Right renal pelvis (tissue), 4 donors: ENCODE measurements at regions not wholly inside any gene's neighbourhood (a gene's known extent, or its start where the extent isn't known, plus 50 kb on each side); places are given as distances from the start of the nearest gene placed in this dataset.
"Not testable (repeated sequence)": the region's sequence is repeated elsewhere in the genome, so short reads cannot be mapped to it uniquely, and the experiment has no call there.

Experiments
- DNase-seq, 4 donors: peaks; one replicate each; pipeline ENCODE4 v3.0.0-alpha.2; 2013; ENCODE audit warnings: low read depth in 4 of 4, low spot score in 3 of 4, missing footprints in 1 of 4

DNA sequence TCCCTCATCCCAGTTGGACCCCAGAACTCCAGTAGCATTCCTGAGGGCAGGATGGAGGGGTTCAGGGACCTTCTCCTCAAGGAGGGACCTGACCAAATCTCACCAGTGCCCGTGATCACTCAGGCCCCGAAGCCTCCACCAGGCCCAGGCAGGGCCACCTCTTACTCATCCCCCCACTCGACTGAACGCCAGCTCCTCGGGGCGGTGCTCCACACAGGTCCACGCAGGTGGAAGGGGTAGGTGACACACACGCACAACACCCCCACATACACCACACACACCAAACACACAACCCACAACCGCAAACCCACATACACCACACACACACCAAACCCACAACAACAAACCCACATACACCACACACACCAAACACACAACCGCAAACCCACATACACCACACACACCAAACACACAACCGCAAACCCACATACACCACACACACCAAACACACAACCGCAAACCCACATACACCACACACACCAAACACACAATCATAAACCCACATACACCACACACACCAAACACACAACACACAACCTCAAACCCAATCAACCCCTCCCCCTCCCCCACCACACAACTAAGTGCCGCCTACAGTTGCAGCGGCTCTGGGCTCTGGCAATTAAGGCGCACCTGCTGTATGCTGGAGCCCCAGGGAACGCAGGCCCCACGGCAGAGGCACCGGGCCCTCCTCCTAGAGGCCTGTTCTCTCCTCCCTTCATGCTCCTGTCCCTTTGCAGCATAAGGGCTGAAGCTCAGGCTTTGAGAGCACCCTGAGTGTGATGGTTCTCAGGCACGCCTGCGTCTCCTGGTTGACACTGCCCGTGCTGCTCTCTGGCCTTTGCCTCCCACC, 1318.1 kb downstream of the TBC1D22A start:
- DNase-seq: no peak

DNA sequence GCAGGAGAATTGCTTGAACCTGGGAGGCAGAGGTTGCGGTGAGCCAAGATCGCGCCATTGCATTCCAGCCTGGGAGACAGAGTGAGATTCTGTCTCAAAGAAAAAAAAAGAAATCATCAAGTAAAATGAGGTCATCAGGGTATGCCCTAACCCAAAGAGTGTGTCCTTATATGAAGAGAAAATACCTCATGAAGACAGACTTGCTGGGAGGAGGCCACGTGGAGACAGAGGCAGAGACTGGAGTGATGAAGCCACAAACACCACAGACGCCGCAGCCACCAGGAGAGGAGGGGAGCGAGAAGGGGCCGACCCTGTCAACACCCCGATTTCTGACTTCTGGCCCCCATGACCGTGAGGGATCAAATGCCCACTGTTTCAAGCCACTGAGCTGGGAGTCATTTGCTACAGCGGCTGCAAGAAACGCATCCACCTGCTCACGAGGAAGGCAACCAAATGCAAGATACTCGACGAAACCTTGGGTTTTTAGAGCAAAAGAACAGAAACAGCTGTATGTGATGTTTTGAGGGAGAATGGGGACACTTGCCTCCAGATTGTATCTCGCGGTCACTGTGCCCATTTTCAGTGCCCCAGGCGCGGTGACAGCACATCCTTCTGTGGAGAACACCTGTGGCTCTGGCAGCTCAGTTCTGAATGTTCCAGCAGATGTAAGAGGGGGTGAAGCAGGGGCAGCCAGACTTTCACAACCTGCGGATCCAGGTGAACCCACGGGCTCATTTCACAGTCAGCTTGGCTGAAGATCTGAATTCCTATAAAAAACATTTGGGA, 1317.2 kb downstream of the TBC1D22A start:
- DNase-seq: no peak

DNA sequence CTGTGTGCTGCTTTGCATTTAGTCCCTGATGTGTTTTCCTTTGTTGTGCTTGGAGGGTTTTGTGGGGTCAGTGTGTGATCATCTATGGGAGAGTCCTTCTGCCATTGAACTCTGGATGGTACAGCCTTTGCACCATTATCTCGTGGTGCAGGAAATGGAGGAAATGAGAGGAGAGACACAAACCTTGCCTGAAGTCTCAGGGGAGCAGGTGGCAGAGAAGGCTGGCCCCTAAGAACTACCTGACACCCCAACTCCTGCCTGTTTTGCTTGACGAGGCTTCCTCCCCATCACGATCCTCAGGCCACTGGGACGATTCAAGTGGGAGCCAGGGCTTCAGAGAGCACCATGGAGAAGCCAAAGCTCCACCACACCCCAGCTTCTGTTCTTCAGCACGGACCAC, 1316.4 kb downstream of the TBC1D22A start:
- no peak for DNase-seq

DNA sequence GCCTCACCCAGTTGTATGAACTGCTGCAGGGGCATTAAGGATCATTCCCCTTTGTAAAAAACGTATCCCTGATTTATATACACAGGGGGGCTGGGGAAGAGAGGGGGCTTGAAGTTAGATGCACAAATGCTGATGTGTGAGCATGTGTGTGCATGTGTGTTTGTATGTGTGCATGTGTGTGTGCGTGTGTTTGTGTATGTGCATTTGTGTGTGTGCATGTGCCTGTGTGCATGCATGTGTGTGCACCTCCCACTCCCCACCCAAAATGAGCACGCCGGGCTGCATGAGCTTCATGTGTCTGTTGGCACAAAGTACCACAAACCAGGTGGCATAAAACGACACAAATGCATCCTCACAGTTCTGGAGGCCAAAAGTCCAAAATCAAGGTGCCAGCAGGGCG, 1315.2 kb downstream of the TBC1D22A start:
- DNase-seq: no peak

DNA sequence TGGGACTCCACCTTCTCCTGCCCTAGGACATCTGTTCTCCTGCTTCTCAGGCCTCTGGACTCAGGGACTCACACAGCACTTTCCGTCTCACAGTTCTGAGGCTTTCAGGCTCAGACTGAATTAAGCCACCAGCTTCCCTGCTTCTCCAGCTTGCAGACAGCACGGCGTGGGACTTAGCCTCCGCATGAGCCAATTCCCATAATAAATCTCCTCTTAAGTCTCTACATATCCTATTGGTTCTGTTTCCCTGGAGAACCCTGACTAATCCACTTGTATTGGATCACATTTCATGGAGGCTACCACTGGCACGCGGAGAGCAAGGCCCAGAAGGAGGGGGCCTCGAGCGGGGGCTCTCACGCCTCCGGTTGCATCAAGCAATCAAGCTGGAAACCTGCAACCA, 1313.6 kb downstream of the TBC1D22A start:
- DNase-seq: no peak

DNA sequence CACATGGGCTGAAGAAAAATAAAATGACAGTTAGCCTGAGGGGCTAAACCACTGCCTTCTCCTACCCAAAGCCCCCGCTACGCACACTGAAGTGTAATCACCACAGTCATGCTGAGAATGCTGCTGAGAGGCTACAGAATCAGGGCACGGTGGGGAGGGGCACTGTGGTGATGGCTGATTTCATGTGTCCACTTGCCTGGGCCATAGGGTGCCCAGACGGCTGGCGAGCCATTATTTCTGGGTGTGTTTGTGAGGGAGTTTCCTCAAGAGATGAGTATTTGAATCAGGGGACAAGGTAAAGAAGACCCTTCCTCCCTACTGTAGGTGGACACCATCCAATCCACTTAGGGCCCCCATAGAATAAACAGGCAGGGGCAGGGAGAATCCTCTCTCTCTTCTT, 1313.2 kb downstream of the TBC1D22A start:
- DNase-seq: no peak

DNA sequence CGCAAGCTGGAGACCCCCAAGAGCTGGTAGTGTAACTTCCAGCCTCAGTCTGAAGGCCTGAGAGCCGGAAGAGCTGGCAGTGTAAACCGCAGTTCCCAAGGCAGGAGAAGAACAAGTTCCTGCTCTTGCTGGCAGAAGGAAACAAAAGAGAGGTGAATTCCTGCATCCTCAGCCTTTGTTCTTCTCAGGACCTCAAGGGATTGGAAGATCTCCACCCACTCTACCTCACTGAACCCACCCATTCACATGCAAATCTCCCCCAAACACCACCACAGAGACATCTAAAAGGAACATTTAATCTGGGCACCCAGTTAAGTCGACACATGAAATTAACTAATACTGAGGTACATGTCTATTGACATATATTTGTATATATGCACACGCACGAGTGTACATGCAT, 1310.3 kb downstream of the TBC1D22A start:
- DNase-seq: no peak

DNA sequence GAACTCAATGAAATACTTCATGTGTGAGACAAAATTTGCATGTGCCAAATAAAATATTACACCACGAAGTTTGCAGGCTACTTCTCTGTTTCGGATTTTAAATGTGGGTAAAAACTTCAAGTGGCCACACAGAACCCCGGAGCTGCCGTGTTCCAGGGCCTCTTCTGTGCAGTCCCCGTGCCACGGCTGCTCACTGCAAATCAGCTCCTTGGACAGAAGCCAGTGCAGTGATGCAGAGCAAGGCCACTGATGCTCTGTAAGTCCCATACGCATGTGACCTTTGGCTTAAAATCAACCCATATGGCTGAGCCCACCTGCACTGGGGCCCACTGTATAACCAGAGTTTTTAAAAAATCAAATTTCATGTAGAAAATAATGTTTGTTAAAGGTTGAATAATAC, 1309.4 kb downstream of the TBC1D22A start:
- no peak for DNase-seq

DNA sequence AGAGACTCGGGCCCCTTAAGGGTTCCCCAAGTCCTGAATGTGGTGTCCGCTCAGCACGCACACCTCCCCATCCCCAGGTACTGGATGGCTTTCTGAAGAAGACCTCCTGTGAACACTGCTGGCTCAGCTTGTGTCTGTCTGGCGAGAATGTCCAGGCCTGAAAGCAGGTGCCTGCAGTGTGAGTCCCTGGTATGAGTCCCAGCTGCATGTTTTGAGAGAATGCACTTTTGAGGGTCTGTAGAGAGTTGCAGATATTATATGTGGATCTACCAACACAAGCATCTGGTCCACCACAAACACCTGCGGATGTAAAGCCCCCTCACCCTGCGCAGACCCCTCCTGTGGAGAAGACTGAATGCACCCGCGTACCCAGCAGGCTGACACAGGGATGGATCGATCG, 1308.9 kb downstream of the TBC1D22A start:
- DNase-seq: no peak

DNA sequence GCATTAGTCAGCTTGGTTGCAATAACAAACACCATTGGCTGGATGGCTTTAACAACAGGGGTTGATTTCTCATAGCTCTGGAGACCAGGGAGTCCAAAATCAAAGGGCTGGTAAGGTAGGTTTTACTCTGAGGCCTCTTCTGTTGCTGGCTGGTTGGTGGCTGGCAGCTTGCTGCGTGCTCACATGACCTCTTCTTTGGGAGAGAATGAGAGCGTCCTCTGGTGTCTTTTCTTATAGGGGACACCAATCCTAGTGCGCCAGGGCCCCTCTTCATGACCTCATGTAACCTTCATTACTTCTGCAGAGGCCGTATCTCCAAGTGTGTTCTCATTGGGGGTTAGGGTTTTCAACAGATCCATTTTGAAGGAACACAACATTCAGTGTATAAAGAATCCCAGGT, 1308.3 kb downstream of the TBC1D22A start:
- no peak for DNase-seq

DNA sequence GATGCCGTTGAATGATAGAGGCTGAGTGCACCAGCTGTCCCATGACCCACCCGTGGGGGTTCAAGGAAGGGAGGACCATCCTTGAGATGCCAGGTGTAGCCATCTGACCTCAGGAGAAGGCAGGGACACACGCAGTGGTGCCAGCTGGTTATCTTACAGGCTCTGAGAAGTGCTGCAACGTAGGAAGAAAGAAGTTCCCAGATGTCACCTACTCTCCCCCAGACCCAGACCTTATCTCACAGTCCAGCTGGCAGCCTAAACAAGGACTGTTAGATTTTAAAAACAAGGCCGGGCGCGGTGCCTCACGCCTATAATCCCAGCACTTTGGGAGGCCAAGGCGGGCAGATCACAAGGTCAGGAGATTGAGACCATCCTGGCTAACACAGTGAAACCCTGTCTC, 1307.6 kb downstream of the TBC1D22A start:
- no peak for DNase-seq

DNA sequence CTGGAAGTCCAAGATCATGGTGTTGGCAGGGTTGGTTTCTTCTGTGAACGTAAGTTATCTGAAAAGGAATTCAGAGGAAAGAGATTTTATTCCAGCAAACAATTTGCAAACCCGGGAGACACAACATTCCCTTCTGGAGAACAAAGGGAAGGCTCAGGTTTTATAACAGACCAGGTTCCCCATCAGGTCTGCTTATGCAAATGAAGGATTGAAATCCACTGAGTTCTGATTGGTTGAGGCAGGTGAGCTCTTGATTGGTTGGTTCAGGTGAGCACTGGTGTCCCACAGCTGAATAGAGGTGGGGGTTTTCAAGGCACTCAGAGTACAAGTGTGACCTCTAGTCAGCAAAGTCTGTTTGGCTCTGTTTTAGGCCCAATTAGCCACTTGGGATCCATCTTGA, 1306.8 kb downstream of the TBC1D22A start:
- DNase-seq: no peak

DNA sequence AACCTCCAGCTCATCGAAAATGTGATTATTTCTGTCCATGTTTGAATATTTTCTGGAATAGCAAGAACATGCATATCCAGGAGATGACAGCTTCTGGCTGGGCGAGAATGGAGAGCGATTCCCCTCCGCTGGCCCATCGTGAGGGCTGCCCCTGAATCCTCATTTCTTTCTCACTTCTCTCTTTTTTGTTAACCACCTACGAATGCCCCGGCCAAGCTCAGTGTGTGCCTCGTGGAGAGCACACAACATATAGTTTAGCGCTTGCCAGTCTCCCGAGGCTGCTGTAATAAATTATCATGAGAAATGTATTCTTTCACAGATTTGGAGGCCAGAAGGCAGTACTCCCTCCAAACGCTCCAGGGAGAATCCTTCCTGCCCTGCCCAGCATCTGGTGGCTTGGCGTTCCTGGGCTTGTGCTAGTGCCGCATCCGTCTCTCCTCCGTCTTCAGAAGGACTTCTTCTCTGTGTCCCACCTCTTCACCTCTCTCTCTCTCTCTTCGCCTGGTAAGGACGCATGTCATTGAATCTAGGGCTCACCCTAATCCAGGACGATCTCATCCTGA, 1306.0 kb downstream of the TBC1D22A start:
- no peak for DNase-seq

DNA sequence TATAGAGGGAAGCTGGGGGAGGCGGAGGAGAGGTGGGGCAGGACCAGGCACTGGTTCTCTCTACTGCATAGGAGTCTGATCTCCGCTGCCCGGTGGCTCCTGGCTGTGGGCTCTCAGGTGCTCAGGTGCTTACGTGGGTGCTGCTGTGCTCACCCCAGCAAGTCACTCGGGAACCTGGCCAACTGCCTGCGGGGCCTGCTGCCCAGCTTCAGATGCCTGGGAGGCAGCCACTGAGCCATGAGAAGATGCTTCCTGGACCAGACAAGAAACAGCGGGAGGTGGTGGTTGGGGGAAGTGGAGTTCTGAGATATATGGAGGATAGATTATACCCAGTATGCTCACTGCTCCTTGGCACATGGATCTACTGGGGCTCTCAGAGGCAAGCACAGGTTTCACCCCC, 1303.4 kb downstream of the TBC1D22A start:
- no peak for DNase-seq

DNA sequence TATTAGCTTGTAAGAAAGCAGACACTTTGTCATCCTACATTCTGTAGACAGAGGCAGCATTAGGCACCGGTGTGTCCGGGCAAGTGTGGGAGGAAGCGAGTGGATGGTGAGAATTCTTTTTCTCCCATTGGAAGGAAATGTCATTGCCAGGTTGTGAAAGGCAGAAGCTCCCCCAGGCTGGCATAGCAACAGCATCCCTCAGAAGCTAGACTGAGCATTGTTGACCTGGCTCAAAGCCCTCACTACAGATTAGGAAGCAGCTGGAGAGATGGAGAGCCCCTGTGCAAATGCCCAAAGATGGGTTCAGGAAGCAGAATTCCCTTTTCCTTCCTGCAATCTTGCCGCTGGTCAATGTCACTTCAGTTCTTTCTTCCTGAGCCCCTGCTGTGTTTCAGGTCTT, 1299.3 kb downstream of the TBC1D22A start:
- DNase-seq: no peak

DNA sequence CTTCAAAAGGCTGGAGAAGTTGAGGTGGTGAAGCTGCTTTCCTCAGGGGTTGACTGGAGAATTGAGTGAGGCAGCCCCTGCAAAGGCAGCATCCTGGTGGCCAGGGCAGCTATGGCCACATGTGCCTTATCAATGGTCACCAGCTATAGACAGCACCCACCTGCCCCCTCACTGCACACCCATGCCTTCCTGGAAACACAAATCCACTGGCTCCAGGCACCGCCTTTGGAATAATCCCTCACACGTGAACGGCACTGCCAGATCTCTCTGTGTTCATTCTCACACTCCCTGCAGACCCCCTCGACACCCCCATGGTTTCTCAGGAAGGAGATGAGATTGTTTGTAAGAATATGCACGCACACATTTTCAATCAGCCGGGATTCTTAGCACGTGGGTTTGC, 1297.8 kb downstream of the TBC1D22A start:
- DNase-seq: no peak

DNA sequence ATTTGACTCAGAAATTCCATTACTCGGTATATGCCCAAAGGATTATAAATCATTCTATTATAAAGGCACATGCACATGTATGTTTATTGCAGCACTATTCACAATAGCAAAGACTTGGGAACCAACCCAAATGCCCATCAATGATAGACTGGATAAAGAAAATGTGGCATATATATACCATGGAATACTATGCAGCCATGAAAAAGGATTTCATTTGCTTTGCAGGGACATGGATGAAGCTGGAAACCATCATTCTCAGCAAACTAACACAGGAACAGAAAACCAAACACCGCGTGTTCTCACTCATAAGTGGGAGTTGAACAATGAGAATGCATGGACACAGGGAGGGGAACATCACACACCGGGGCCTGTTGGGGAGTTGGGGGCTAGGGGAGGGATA, 1297.1 kb downstream of the TBC1D22A start:
- DNase-seq: not testable (repeated sequence)

DNA sequence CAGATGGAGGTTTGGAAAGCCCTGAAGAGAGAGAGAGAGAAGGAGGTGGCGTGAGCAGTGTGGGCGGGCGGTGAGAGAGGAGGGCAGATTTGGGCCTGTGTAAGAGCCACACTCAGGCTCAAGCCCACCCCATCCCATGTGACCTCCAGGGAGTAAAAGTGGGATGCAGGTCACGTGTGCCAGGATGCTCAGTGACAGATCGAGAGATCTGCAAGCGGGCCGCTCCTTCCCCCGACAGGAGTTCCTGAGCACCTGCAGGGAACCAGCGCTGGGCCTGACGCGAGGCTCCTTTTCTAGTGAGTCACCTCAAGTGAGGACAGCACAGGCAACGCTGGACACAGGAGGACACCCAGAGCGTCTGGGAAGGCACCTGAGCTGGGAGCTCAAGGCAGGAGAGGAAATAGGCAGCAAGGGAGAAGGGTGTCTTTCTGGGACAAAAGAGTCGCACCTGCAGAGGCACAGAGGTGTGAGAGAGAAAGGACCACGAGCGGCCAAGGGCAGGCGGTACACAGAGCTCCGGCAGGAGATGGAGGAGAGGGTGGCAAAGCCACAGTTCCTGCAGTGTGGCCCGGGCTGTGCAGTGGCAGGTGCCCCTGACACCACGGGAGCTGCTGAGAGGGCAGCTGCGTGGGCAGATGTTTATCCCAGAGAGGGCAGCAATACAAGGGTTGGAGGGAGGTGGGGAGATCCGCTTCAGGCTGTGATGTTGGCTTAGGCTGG, 1294.8 kb downstream of the TBC1D22A start:
- no peak for DNase-seq

DNA sequence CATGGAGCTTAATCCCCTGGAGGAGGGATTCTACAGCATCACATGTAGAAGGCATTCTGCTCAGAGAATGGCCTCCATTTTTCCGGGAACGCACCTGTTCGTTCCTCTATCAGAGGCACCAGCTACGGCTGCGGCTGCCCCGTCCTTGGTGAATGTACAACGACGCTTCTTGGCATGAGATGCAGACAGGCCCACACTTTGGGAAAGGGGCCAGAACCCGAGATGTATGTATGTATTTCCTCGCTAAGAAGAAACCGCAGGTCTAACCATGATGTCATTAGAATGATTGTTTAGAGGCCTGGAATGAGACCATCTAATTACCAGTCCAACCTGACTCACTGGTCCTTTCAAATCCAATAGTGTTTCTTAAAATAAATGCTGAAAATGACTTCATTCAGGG, 1293.4 kb downstream of the TBC1D22A start:
- no peak for DNase-seq

DNA sequence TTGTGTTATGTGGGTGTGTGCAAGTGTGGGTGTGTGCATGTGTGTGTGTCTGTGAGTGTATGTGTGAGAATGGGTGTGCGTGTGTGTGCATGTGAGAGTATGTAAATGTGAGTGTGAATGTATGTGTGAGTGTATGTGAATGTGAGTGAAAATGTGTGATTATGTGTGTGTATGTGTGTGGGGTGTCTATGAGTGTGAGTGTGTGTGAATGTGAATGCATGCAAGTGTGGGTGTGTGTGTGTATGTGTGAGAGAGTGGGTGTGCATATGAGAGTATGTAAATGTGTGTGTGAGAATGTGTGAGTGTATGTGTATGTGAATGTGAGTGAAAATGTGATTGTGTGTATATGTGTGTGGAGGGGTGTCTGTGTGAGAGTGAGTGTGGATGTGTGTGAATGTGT, 1292.7 kb downstream of the TBC1D22A start:
- DNase-seq: no peak

DNA sequence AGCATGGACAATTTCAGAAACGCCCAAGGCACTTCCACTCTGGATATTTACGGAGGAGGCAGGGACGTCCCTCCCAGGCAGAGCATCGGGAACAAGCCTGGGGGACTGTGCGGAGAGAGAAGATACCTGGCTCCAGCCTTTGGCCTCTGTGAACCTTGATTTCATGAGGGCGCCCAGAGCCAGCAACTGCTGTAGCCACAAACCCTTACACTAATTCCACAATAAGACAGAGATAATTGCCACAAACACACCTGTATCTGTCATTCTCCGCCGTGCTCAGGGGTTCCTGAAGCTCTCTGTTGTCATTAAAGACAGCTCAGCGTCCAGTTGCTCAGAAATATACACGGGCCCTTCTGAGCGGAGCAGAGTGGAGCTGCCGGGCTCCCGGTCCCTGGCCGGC, 1292.1 kb downstream of the TBC1D22A start:
- no peak for DNase-seq
